ENCODE measurements at regions not wholly inside any gene's neighbourhood (a gene's known extent, or its start where the extent isn't known, plus 50 kb on each side); places are given as distances from the start of the nearest gene placed in this dataset.

DNA sequence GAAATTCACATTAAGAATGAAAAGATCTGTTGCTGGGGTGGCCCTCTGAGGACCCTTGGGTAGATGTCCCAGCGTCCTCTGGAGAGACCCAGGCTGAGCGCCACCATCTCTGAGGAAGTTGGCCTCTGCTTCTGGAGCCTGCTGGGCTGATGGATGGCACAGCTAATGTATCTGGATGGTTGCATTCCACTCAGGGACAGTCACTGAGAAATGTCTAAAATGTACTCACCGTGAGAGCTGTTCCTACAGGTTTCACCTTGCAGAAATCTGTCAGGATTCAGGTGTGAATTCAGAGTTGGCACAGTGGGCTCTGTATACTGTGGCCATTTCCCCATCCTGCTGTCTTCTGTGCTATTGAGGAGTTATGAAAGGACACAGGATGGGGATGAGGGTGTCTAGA is 247.2 kb downstream of the AACS start:
- dilution Hi-C loops (cut with MboI; ENCODE audit: extremely low pct_ligation_motif_present, low sequenced_read_pairs) = no loop called here

GRCh38 chr12:125314051-125314755 is 249.0 kb downstream of the AACS start:
- dilution Hi-C loops (cut with MboI; ENCODE audit: extremely low pct_ligation_motif_present, low sequenced_read_pairs) = no loop called here
- Histone ChIP-seq H3K27me3 (ENCODE audit: control insufficient read depth in 2 of 2, insufficient read depth in 2 of 2, low read length in 2 of 2) (no peaks in the 10 kb centered on the region), H3K4me2 (ENCODE audit: insufficient read depth, low read length) (no peak overlapping the region), H4K20me1 (replicated peaks; ENCODE audit: control insufficient read depth, extremely low read depth, insufficient read depth, low read length) (no peaks in the 10 kb centered on the region), H3K4me3 (replicated peaks in 1 of 3; ENCODE audit: insufficient read depth in 1 of 3, low read depth in 1 of 3, low read length in 3 of 3) (no peak overlapping the region), H3K9me1 (replicated peaks; ENCODE audit: control insufficient read depth, extremely low read depth, insufficient read depth, low read length) (no peaks in the 10 kb centered on the region), H3K9me3 (replicated peaks; ENCODE audit: control insufficient read depth, insufficient read depth, low read length) (no peaks in the 10 kb centered on the region), H3K79me2 (ENCODE audit: control insufficient read depth, insufficient read depth, low read length) (no peaks in the 10 kb centered on the region), H3K36me3 (ENCODE audit: control insufficient read depth in 2 of 2, extremely low read depth in 1 of 2, insufficient read depth in 2 of 2, low read length in 2 of 2) (no peaks in the 10 kb centered on the region), H2AFZ (ENCODE audit: low read depth, low read length) (no peak overlapping the region), H3K9ac (replicated peaks; ENCODE audit: extremely low read depth, insufficient read depth, low read length) (no peak overlapping the region), H3K4me1 (ENCODE audit: control insufficient read depth, extremely low read depth, insufficient read depth, low read length) (no peaks in the 10 kb centered on the region), H3K27ac (ENCODE audit: insufficient read depth, low read depth, low read length) (no peak overlapping the region)
- intact Hi-C loops (cut with micrococcal nuclease) = no loop called here
- DNase-seq (ENCODE audit: low read depth, low spot score) (no peak), FAIRE-seq (no peak)
- ChIA-PET CTCF (no interaction called here), POLR2A (no interaction called here)
- no TSS peak for BruUV-seq (replicated peaks)
- TF ChIP-seq MAX (IDR thresholded peaks at IDR 0.05; ENCODE audit: insufficient read depth, insufficient read length) = no peak
- TF ChIP-seq, protein P1, sequence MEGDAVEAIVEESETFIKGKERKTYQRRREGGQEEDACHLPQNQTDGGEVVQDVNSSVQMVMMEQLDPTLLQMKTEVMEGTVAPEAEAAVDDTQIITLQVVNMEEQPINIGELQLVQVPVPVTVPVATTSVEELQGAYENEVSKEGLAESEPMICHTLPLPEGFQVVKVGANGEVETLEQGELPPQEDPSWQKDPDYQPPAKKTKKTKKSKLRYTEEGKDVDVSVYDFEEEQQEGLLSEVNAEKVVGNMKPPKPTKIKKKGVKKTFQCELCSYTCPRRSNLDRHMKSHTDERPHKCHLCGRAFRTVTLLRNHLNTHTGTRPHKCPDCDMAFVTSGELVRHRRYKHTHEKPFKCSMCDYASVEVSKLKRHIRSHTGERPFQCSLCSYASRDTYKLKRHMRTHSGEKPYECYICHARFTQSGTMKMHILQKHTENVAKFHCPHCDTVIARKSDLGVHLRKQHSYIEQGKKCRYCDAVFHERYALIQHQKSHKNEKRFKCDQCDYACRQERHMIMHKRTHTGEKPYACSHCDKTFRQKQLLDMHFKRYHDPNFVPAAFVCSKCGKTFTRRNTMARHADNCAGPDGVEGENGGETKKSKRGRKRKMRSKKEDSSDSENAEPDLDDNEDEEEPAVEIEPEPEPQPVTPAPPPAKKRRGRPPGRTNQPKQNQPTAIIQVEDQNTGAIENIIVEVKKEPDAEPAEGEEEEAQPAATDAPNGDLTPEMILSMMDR (IDR thresholded peaks at IDR 0.05; ENCODE audit: extremely low read depth in 1 of 2, insufficient read depth in 1 of 2, low read depth in 1 of 2, low read length in 2 of 2) = no peak
- no peak for TF ChIP-seq GATA2 (IDR thresholded peaks at IDR 0.05; ENCODE audit: insufficient read depth, insufficient read length, low read depth, low read length)
- no peak for TF ChIP-seq JUN (IDR thresholded peaks at IDR 0.05; ENCODE audit: borderline replicate concordance, insufficient read depth, insufficient read length, low read depth)
- TF ChIP-seq MYC (IDR thresholded peaks at IDR 0.05; ENCODE audit: low read depth, low read length) = no peak
- TF ChIP-seq EZH2 (IDR thresholded peaks at IDR 0.05; ENCODE audit: borderline replicate concordance, low read depth, low read length, severe bottlenecking) = no peak
- no peak for TF ChIP-seq POLR2AphosphoS5 (IDR thresholded peaks at IDR 0.05; ENCODE audit: insufficient read depth, low read depth, low read length)

More for the DNA sequence above, 247.2 kb downstream of the AACS start:
- intact Hi-C loops (cut with micrococcal nuclease) = no loop called here
- Histone ChIP-seq H3K27ac (ENCODE audit: insufficient read depth, low read depth, low read length) (no peak overlapping the region), H4K20me1 (replicated peaks; ENCODE audit: control insufficient read depth, extremely low read depth, insufficient read depth, low read length) (no peaks in the 10 kb centered on the region), H2AFZ (ENCODE audit: low read depth, low read length) (no peak overlapping the region), H3K9me3 (replicated peaks; ENCODE audit: control insufficient read depth, insufficient read depth, low read length) (no peaks in the 10 kb centered on the region), H3K4me2 (ENCODE audit: insufficient read depth, low read length) (no peak overlapping the region), H3K4me3 (replicated peaks in 1 of 3; ENCODE audit: insufficient read depth in 1 of 3, low read depth in 1 of 3, low read length in 3 of 3) (no peak overlapping the region), H3K79me2 (ENCODE audit: control insufficient read depth, insufficient read depth, low read length) (no peaks in the 10 kb centered on the region), H3K9ac (replicated peaks; ENCODE audit: extremely low read depth, insufficient read depth, low read length) (no peak overlapping the region), H3K36me3 (ENCODE audit: control insufficient read depth in 2 of 2, extremely low read depth in 1 of 2, insufficient read depth in 2 of 2, low read length in 2 of 2) (no peaks in the 10 kb centered on the region), H3K27me3 (ENCODE audit: control insufficient read depth in 2 of 2, insufficient read depth in 2 of 2, low read length in 2 of 2) (no peaks in the 10 kb centered on the region), H3K9me1 (replicated peaks; ENCODE audit: control insufficient read depth, extremely low read depth, insufficient read depth, low read length) (no peaks in the 10 kb centered on the region), H3K4me1 (ENCODE audit: control insufficient read depth, extremely low read depth, insufficient read depth, low read length) (no peaks in the 10 kb centered on the region)
- ChIA-PET CTCF (no interaction called here), POLR2A (no interaction called here)
- DNase-seq (ENCODE audit: low read depth, low spot score) = no peak
- FAIRE-seq = no peak
- TF ChIP-seq EZH2 (IDR thresholded peaks at IDR 0.05; ENCODE audit: borderline replicate concordance, low read depth, low read length, severe bottlenecking) (no peak), JUN (IDR thresholded peaks at IDR 0.05; ENCODE audit: borderline replicate concordance, insufficient read depth, insufficient read length, low read depth) (no peak), GATA2 (IDR thresholded peaks at IDR 0.05; ENCODE audit: insufficient read depth, insufficient read length, low read depth, low read length) (no peak), MYC (IDR thresholded peaks at IDR 0.05; ENCODE audit: low read depth, low read length) (no peak), MAX (IDR thresholded peaks at IDR 0.05; ENCODE audit: insufficient read depth, insufficient read length) (no peak), POLR2AphosphoS5 (IDR thresholded peaks at IDR 0.05; ENCODE audit: insufficient read depth, low read depth, low read length) (no peak)
- no TSS peak for BruUV-seq (replicated peaks)

Measured in endothelial cell of umbilical vein (primary cell).